GM11168 (cell line): ENCODE measurements at regions not wholly inside any gene's neighbourhood (a gene's known extent, or its start where the extent isn't known, plus 50 kb on each side); places are given as distances from the start of the nearest gene placed in this dataset.
"Not testable (repeated sequence)": the region's sequence is repeated elsewhere in the genome, so short reads cannot be mapped to it uniquely, and the experiment has no call there.

ENCODE experiments used
- in situ Hi-C: fragments of 300-500 bp; cut with MboI; formaldehyde crosslinking; loops from one replicate; pipeline ENCODE4 v1.12.0; 2022; ENCODE audit warnings: low sequenced_read_pairs; ENCODE audit not compliant: unreplicated experiment

- in situ Hi-C loops: no loop called here
These were observed 95.8 kb upstream of the UMPS start for GRCh38 chr3:124634210-124635168.

DNA sequence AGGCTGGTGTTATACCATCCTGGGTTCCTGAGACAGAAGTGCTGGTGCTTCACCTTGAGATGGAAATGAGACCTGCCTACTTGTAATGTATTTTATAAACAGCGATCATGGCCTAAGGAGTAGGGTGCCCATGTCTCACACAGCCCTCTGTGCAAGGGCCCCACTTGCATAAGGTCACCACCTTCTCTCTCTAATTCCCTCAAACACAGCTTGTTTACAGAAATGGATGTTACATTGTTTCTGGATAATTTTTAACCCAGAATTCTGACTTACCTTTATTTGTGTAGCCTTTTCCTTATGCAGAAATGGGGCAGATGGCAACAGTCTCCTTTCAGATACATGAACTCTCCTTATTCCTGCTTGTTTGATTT is 95.1 kb upstream of the UMPS start:
- in situ Hi-C loops: no loop called here

- in situ Hi-C loops: no loop called here
These were observed 94.0 kb upstream of the UMPS start for GRCh38 chr3:124636101-124636862.

DNA sequence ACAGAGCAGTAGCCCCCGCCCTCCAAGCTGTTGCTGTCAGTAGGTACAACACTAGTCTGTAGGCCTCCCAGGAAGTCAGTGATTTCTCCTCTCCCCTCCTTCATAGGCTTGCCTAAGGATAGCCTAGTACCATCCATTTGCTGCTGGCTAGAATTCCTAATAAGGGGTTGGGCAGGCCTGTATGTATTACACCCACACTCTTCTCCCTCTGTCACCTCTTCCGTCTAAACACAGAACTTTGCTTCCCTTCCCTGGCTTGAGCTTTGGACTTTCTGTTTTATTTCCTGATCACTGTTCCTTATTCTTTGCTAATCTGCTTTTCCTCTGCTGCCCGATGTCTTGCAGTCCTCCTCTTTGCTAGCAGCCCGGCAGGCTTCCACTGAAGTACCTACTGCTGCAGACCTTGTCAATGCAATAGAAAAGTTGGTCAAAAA is 93.4 kb upstream of the UMPS start:
- in situ Hi-C loops: no loop called here

- in situ Hi-C loops: no loop called here
These were observed 90.6 kb upstream of the UMPS start for GRCh38 chr3:124639406-124640237.

DNA sequence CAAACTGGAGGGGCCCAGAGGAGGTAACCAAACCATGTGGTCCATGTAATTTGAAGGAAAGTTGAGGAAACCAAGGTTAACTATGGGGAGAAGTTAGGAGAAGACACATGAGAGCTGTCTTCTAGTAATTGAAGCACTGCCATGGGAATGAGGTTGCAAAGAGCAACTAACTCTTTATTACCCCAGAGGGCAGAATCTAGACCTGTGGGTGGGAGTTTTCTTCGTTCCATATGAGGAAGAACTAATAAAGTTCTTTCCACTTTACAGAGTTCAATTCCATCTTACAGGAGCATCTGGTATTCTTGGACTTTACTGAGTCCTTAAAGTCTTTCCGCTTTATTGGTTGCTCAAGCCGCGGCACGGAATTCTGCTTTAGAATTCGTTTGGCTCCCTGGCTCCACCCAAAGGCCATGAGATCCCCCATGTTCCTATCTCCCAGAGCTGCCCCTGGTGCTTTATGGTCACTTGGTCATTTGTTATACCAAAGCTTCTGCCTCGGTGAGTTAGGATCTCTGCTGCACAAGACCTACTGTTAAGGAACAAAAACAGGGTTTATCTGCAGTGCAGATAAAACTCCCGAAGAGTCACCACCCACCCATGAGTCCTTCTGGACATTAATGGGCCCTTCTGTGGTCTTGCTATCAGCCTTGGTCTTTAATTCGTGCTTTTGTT is 89.5 kb upstream of the UMPS start:
- in situ Hi-C loops: no loop called here

GRCh38 chr3:124643453-124643852 is 86.8 kb upstream of the UMPS start:
- in situ Hi-C loops: no loop called here

DNA sequence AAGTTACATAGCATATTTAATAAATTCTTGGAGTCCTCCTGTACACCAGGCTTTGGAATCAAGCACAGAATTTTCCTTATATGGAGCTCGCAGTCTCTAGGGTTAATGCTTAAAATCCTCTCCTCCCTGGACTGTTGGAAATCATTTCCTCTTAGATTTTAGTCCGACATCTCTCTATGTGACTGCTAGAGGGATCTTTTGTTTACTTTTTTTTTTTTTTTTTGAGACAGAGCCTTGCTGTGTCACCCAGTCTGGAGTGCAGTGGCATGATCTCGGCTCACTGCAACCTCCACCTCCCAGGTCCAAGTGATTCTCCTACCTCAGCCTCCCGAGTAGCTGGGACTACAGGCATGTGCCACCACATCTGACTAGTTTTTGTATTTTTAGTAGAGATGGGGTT is 84.1 kb upstream of the UMPS start:
- in situ Hi-C loops: not testable (repeated sequence)

- in situ Hi-C loops: no loop called here
These were observed 81.7 kb upstream of the UMPS start for GRCh38 chr3:124648551-124648950.

DNA sequence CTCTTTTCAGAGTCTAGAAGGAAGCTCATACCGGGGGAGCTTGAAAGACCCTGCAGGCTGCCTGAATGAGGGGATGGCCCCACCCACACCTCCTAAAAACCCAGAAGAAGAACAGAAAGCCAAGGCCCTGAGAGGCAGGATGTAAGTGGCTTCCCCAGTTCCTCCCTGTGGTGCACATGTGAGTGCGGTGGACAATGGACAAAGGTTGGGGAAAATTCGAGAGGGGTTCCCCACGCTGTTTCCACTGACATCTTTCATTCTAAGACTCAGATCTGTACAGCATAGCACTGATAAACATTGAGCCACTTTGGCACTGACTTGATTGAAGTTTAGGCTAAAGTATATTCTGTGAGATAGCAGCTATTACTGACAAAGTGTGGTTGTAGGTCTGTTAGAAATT is 79.5 kb upstream of the UMPS start:
- in situ Hi-C loops: no loop called here

DNA sequence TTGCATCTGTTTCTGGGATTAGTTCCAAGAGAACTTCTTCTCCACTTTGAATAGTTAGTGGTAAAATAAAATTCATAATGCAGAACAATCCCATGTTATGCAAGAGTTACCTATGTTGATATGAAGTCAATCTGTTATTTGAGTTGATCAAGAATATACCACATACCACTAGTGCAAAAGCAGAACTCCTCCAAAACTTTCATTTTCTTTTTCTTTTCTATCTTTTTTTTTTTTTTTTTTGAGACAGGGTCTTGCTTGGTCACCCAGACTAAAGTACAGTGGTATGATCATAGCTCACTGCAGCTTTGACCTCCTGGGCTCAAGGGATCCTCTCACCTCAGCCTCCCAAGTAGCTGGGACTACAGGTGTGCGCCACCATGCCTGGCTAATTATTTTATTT is 78.8 kb upstream of the UMPS start:
- in situ Hi-C loops: not testable (repeated sequence)

GRCh38 chr3:124652009-124652408 is 78.2 kb upstream of the UMPS start:
- in situ Hi-C loops: no loop called here

DNA sequence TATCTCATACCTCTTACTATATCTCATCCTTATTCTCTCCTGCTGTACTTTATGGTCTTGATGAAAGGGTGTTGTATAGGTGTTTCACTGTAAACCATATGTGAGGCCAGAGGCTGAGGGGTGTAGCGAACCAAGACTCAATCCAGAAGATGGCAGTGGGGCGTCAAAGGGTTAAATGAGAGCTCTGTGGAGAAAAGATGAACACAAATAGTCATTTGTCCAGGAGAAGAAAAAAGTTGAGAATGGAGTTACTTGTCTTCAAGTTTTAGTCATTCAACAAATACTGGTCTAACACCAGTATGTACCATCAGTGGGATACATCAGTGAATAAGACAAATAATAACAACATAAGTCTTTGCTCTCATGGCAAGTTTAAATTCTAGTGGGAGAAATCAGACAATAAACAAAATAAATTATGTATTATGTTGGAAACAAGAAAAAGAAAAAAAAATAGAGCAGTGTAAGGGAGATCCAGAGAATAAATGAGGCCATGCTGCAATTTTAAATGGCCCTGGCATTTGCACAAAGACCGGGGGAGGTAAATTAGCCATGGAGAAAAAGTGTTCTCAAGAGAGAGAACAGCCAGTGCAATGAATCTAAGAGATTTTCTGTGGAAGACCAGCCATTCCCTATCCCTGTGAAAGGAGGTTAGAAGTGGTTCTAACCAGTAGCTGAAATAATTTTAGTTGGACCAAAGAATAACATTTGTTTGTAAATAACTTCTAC is 77.0 kb upstream of the UMPS start:
- in situ Hi-C loops: no loop called here

DNA sequence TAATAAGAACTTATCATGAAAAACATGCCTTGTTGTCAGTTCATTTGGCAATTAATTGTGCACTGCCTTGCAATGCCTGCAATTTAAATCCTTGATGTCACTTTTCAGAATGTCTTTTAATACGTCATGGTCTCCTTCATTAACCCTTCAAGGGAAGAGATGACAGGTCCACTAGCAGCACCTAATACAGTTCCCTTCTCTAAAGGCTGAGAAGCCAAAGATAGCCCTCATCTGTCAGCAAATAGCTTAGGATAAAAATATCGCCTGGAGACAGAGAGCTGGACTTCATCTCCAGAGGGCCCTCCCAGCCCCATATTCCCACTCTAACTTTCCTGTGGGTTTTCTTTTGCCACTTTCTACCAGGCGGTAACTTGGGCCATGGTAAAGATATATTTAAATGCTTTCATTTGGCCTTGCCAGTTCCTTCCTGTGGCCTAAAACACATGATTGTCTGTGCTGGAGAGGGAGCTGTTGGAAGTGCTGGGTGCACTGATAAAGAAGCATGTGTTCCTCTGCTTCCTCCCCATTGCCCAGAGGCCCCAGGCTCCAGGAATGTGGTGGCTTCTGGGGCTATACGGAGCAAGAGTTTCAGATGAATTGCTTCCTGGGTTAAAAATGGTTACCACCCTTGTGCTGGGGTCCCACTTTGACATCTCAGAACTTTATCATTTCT is 76.3 kb upstream of the UMPS start:
- in situ Hi-C loops: no loop called here

DNA sequence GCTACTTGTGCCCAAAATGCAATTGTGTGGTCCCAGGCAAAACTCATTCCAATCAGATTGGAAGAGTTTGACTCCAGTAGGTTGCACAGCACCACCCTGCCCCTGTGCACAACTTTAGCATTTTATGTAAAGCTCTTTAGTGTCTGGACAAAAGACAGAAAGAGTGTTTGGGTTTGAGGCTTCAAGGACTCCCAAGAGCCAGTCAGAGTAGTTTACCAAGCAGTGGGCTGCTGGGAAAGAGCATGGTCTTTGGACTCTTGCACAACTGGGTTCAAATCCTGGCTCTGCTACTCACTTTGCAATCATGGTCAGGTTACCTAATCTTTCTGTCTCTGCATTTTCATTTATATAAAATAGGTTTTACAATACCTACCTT is 75.8 kb upstream of the UMPS start:
- in situ Hi-C loops: no loop called here

- in situ Hi-C loops: no loop called here
These were observed 73.7 kb upstream of the UMPS start for GRCh38 chr3:124656531-124656930.

DNA sequence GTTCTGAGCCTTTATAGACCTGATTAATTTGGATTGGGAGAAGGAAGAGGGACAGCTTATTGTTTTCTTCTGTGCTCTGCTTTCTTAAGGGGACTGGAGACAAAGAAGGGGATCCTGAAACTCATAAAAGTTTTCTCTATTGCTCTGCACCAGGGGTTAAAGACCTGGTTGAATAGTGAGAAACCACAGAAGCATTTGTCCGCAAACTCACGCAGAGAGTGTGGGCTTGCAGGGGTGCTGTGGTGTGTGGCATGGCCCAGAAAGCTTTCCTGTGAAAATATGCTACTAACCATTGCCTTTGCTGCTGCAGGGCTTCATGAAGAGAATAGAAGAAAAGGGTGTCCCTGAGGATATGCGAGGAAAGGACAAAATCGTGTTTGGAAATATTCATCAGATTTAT is 73.1 kb upstream of the UMPS start:
- in situ Hi-C loops: no loop called here

DNA sequence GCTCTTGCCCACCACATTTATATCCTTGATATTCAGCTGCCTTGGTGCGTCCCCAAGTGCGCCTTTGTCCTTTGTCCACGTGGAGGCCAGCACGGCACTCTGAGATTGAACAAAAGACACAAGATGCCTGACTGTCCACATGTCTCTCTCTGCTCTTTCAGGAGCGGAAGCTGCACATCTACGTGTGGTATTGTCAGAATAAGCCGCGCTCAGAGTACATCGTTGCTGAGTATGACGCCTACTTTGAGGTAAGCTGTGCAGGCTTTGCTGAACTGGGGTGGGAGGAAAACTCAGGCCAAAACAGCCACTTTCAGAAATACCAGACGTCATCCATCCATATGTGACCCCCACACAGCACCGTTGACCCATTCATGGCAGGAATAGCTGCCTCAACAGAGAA is 72.0 kb upstream of the UMPS start:
- in situ Hi-C loops: no loop called here

DNA sequence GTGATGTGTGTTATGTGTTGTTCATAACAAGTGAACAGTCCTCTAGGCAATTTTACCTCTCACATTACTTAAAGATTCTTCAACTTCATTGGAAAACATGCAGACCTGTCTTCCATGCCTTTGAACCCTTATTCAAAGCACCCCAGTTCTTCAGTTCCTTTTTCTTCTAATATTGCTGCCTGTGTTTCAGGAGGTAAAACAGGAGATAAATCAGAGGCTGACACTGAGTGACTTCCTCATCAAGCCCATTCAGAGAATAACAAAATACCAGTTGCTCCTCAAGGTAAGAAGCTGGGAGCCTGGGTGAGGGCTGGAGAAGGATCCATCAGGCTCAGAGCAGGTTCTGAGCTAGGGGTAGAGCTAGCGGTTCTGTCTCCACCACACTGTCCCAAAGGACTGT is 71.1 kb upstream of the UMPS start:
- in situ Hi-C loops: no loop called here
